ENCODE measurements at regions not wholly inside any gene's neighbourhood (a gene's known extent, or its start where the extent isn't known, plus 50 kb on each side); places are given as distances from the start of the nearest gene placed in this dataset.

- TF ChIP-seq REST (IDR thresholded peaks at IDR 0.05; ENCODE audit: insufficient read depth in 1 of 2, low read depth in 2 of 2, low read length in 2 of 2) (no peak), POLR2AphosphoS5 (IDR thresholded peaks at IDR 0.05; ENCODE audit: low read depth, low read length) (no peak), FOXP2 (optimal IDR thresholded peaks at IDR 0.05; ENCODE audit: borderline replicate concordance, extremely low read depth, extremely low read length, insufficient read depth) (no peak), SIN3A (IDR thresholded peaks at IDR 0.05; ENCODE audit: borderline replicate concordance, insufficient read depth, low read length) (no peak), TAF1 (IDR thresholded peaks at IDR 0.05; ENCODE audit: borderline replicate concordance, insufficient read depth, low read length) (no peak)
Measured at GRCh38 chr2:241997017-241997416, 127.5 kb downstream of the RTP5 start.

GRCh38 chr2:241999184-241999583, 129.7 kb downstream of the RTP5 start:
- TF ChIP-seq FOXP2 (optimal IDR thresholded peaks at IDR 0.05; ENCODE audit: borderline replicate concordance, extremely low read depth, extremely low read length, insufficient read depth) (no peak), REST (IDR thresholded peaks at IDR 0.05; ENCODE audit: insufficient read depth in 1 of 2, low read depth in 2 of 2, low read length in 2 of 2) (no peak), TAF1 (IDR thresholded peaks at IDR 0.05; ENCODE audit: borderline replicate concordance, insufficient read depth, low read length) (no peak), POLR2AphosphoS5 (IDR thresholded peaks at IDR 0.05; ENCODE audit: low read depth, low read length) (no peak), SIN3A (IDR thresholded peaks at IDR 0.05; ENCODE audit: borderline replicate concordance, insufficient read depth, low read length) (no peak)

- TF ChIP-seq POLR2AphosphoS5 (IDR thresholded peaks at IDR 0.05; ENCODE audit: low read depth, low read length) (no peak), SIN3A (IDR thresholded peaks at IDR 0.05; ENCODE audit: borderline replicate concordance, insufficient read depth, low read length) (no peak), FOXP2 (optimal IDR thresholded peaks at IDR 0.05; ENCODE audit: borderline replicate concordance, extremely low read depth, extremely low read length, insufficient read depth) (no peak), REST (IDR thresholded peaks at IDR 0.05; ENCODE audit: insufficient read depth in 1 of 2, low read depth in 2 of 2, low read length in 2 of 2) (no peak), TAF1 (IDR thresholded peaks at IDR 0.05; ENCODE audit: borderline replicate concordance, insufficient read depth, low read length) (no peak)
Measured at GRCh38 chr2:242001853-242002252, 132.3 kb downstream of the RTP5 start.

- no peak for TF ChIP-seq TAF1 (IDR thresholded peaks at IDR 0.05; ENCODE audit: borderline replicate concordance, insufficient read depth, low read length)
- no peak for TF ChIP-seq SIN3A (IDR thresholded peaks at IDR 0.05; ENCODE audit: borderline replicate concordance, insufficient read depth, low read length)
Measured at GRCh38 chr2:242002944-242003343, 133.4 kb downstream of the RTP5 start.

- TF ChIP-seq SIN3A (IDR thresholded peaks at IDR 0.05; ENCODE audit: borderline replicate concordance, insufficient read depth, low read length): no peak
- TF ChIP-seq TAF1 (IDR thresholded peaks at IDR 0.05; ENCODE audit: borderline replicate concordance, insufficient read depth, low read length): no peak
- TF ChIP-seq POLR2AphosphoS5 (IDR thresholded peaks at IDR 0.05; ENCODE audit: low read depth, low read length): no peak
- no peak for TF ChIP-seq REST (IDR thresholded peaks at IDR 0.05; ENCODE audit: insufficient read depth in 1 of 2, low read depth in 2 of 2, low read length in 2 of 2)
- TF ChIP-seq FOXP2 (optimal IDR thresholded peaks at IDR 0.05; ENCODE audit: borderline replicate concordance, extremely low read depth, extremely low read length, insufficient read depth): no peak
Measured at GRCh38 chr2:242004223-242004901, 134.8 kb downstream of the RTP5 start.
